ENCODE measurements at regions not wholly inside any gene's neighbourhood (a gene's known extent, or its start where the extent isn't known, plus 50 kb on each side); places are given as distances from the start of the nearest gene placed in this dataset.
"Not testable (repeated sequence)": the region's sequence is repeated elsewhere in the genome, so short reads cannot be mapped to it uniquely, and the experiment has no call there.

GRCh38 chr5:35561396-35561795 is 56.3 kb upstream of the SPEF2 start:
- no peak for DNase-seq (ENCODE audit: low read depth)

DNA sequence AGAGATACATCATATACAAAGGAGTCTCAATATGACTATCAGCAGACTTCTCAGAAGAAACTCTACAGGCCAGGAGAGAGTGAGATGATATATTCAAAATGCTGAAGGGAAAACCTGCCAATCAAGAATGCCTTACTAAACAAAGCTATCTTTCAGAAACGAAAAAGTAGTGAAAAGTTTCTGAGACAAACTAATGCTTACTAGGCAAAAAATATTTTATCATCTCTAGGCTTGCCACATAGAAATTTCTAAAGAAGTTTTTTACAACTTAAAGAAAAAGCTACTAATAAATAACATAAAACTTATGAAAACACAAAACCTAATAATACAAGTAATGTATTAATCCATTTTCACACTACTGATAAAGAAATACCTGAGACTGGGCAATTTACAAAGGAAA is 59.9 kb upstream of the SPEF2 start:
- DNase-seq (ENCODE audit: low read depth): no peak

GRCh38 chr5:35557199-35557598 is 60.5 kb upstream of the SPEF2 start:
- no peak for DNase-seq (ENCODE audit: low read depth)

GRCh38 chr5:35554016-35554415 is 63.6 kb upstream of the SPEF2 start:
- DNase-seq (ENCODE audit: low read depth): no peak

DNA sequence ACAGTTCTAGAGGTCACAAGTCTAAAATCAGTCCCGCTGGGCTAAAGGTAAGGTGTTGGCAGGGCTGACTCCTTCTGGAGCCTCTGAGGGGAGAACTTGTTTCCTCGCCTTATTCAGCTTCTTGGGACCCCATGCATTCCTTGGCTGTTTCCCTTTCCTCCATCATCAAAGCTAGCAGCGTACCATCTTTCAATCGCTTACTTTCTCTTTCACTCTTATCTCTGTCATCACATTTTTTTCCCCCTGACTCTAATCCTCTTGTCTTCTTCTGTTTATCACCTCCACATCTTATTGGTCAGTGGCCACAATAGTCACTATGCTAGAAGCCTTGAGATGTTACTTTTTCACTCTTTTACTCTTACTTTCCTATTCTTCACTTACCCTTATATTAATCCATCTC is 72.5 kb upstream of the SPEF2 start:
- no peak for DNase-seq (ENCODE audit: low read depth)

GRCh38 chr5:35543408-35543807 is 74.3 kb upstream of the SPEF2 start:
- no peak for DNase-seq (ENCODE audit: low read depth)

DNA sequence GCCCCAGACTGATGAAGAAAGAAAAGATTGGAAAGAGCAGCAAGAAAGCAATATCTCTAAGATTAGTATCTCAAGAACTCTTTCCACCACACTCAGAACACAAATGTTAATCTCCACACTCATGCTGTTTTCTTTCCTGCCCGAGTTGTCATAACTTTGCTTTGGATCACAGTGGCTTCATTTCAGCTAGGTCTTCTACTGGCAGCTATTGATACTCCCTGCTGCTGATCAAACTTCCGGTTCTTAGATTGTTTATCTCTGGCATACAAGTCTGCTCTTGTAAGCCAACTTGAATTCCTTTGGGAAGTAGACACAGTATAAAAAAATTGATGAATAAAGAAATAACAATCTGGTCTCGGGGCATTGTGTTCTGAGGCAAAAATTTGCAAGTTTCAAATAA is 77.7 kb upstream of the SPEF2 start:
- DNase-seq (ENCODE audit: low read depth): no peak

DNA sequence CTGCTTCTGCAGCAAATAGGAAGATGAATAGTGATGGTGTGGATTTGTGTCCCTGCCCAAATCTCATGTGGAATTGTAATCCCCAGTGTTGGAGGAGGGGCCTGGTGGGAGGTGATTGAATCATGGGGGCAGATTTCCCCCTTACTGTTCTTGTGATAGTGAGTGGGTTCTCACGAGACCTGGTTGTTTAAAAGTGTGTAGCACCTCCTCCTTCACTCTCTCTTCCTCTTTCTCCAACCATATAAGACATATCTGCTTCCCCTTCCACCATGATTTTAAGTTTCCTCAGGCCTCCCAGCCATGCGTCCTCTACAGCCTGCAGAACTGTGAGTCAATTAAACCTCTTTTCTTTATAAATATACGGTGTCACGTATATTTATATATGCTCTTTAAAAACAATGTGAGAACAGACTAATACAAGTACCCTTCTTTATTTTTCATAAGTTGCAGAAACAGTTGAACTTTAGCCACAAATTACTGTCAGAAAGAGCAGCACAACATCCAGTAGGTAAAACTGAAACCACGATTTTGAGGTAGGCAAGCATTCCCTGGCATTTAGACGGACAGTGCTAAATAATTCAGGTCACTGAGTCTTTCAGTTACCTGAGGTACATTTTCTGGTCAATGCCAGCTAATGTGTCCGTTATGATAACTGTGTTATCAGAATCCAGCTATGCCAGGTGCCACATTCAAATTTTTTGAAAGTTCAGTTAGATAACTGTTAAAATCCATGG is 79.3 kb upstream of the SPEF2 start:
- DNase-seq (ENCODE audit: low read depth): no peak

DNA sequence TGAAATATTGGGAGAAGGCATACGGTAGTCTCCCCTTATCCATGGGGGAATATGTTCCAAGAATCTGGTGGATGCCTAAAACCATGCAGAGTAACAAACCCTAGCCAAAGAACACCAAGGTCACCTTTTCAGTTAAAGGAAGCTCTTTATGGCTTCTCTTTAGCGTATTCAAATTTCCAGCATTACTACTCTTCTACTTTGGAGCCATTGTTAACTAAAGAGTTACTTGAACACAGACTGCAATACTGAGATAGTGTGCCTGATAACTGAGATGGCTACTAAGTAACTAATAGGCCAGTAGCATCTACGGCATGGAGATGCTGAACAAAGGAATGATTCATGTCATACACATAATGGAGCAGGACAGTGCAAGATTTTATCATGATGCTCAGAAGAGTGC is 84.5 kb upstream of the SPEF2 start:
- no peak for DNase-seq (ENCODE audit: low read depth)

- DNase-seq (ENCODE audit: low read depth): not testable (repeated sequence)
These were observed 86.1 kb upstream of the SPEF2 start for GRCh38 chr5:35531553-35531952.

DNA sequence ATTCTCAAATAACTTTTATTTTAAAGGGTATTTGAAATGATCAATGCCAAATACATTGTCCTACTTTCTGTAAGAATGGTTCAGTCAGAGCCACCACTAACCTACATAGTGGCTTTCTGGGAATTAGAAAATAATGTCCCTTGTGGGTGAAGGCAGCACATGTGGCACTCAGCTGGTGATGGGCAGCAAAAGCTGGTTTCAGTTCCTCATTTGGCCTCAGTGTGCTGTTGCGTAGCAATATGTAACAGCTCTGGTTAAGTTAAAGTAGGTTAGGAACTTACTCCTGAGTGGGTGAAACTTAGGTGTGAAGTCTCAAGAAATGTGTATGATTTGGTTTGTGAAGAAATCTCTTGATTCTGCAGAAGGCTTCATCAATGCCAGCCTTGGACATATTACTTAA is 99.6 kb upstream of the SPEF2 start:
- DNase-seq (ENCODE audit: low read depth): no peak

- DNase-seq (ENCODE audit: low read depth): no peak
These were observed 101.4 kb upstream of the SPEF2 start for GRCh38 chr5:35516271-35516670.

DNA sequence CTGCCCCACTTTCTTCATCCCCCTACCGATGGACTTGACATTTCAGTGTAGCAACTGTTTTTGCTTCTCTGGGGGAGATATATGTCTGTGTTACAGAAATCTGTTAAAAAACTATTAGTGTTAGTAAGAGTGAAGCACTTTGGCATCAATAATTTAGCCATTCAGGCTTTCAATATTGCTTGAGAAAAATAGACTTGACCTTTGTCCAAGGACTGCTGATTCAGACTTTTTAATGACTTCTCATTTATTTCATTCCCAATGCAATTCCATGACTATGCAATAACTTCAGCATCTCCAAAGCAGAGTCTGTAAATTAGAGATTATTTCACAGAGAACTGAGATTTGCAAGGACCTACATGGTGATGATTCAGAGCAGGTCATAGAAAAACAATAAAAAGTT is 104.1 kb upstream of the SPEF2 start:
- DNase-seq (ENCODE audit: low read depth): no peak

- no peak for DNase-seq (ENCODE audit: low read depth)
These were observed 115.5 kb upstream of the SPEF2 start for GRCh38 chr5:35502206-35502605.

GRCh38 chr5:35488791-35489190 is 128.9 kb upstream of the SPEF2 start:
- no peak for DNase-seq (ENCODE audit: low read depth)

GRCh38 chr5:35488055-35488454 is 129.6 kb upstream of the SPEF2 start:
- no peak for DNase-seq (ENCODE audit: low read depth)

DNA sequence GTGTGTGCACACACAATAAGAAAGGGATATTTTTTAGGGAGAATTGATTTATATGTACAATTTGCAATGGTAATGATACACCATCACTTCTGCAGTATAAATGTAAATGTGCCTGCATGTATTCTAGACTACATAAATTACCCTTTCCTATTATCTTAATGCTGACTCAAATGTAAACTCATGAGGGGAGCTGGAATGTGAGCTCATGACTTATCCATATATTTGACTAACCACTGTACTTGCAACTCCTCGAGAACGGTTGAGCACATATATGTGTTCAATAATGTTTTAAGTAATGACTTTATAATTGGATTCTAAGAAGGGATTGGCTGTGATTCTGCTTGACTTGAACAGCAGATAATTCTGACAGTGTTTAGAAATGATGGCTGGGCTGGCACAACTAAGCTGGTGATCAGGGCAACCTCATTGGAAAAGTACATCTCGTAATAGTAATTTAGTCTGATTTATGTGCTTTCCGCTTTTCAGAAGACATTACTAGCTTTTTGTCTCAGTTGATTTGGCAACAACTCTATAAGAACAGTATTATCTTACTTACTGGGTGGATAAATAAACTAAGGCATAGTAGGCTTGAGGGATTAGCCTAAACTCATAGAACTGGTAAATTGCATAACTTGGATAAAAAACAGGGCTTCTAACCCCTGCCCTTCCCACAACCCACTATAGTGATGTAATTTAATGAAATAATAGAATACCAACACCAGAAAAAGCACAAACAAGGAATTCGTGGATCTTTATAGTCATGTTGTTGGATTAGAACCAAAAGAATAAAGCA is 130.2 kb upstream of the SPEF2 start:
- no peak for DNase-seq (ENCODE audit: low read depth)

DNA sequence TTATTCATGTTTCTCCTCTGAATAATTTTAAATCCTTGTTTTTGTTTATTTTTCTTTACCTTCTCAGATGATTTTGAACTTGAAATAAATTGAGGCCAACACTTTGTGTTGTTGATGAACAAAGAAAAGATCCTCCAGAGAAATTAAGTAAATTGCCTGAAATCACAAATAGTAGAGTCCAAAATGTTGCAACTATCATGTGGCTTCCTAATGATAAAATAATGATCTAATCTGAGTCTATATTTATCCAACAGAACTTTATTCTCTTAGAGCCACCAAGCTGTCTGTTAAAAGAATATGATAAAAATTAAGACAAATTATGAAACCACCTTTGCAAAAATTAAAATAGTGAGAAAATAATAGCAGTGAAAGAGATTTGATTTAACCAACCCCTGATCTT is 132.2 kb upstream of the SPEF2 start:
- DNase-seq (ENCODE audit: low read depth): no peak

DNA sequence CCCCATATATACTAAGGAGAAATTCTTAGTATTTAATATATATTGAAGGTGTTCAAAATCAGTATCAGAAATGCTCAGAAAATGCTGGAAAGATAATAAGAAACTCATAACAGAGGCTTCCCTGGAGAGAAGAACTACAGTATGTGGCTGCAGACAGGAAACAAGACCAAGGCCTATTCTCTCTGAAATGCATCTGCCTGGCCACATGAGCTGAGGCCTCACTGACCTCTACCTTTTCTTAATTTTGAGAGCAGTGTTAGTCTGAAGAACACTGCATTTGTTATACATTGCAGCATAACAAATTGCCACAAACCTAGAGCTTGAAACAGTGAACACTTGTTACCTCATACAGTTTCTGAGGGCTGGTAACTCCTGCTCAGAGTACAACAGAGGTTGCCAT is 133.4 kb upstream of the SPEF2 start:
- DNase-seq (ENCODE audit: low read depth): no peak

DNA sequence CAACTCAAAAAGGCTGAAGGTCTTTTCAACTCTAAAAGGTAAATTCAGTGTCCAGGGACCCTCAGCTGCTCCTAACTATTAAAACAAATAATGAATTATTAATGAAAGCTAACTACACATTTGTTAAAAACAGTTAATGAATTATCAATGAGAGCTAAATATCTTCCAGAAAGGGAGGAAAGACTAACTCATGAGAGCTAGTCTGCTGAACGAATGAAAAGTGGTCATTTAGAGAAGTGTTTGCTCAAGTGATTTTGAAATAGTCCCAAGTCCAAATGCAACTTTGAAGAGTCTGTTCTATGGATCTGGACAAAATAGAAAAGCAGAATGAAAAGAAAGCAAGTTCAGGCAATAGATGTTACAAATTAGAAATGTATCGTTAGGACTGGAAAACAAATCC is 133.9 kb upstream of the SPEF2 start:
- no peak for DNase-seq (ENCODE audit: low read depth)

DNA sequence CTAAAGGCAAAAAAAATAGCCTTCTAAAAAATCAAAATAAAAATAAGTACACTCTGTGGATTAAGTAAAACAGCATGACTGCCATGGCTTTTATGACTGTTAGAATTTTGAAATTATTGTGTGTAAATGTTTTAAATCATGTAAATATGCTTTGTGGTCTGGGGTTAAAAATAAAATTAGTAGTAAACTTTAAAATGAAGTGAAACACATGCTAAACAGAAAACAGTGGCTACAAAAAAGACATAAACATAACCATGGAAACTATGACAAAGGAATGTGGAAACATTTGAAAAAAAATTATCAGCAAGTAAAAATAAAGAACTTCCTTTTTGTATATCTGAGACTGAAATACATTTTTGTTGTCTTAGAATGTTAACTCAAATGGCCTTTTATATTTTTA is 134.5 kb upstream of the SPEF2 start:
- DNase-seq (ENCODE audit: low read depth): no peak

DNA sequence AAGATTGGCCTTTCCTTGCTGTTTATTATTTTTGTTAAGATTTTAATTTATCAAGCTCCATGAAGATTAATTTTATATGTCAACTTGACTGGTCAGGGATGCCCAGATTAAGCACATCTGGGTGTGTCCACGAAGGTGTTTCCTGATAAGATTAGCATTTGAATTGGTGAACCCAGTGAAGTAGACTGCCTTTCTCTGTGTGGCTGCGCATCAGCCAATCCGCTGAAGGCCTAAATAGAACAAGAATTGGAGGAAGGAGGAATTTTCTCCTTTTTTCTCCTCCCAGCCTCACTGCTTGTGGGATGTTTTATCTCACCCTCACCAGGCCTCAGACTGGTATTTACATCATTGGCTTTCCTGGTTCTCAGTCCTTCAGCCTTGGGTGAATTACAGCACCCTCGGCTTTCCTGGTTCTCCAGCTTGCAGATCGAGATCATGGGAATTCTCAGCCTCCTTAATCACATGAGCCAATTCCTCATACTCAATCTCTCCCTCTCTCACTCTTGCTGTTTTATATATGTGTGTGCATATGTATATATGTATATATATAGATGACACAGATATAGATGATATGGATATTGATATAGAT is 135.4 kb upstream of the SPEF2 start:
- no peak for DNase-seq (ENCODE audit: low read depth)

Measured in CMK (cell line).